HG03045 (cell line): ENCODE measurements at regions not wholly inside any gene's neighbourhood (a gene's known extent, or its start where the extent isn't known, plus 50 kb on each side); places are given as distances from the start of the nearest gene placed in this dataset.

Source experiments
- ATAC-seq: cut with Tn5 transposase; IDR thresholded peaks from one replicate; pipeline ENCODE4 v1.9.1; 2021; ENCODE audit warnings: mild to moderate bottlenecking, moderate library complexity; ENCODE audit not compliant: unreplicated experiment

GRCh38 chr13:40206241-40207000 lies 460.0 kb downstream of the FOXO1 start:
- peak; percentile 31 for ATAC-seq

DNA sequence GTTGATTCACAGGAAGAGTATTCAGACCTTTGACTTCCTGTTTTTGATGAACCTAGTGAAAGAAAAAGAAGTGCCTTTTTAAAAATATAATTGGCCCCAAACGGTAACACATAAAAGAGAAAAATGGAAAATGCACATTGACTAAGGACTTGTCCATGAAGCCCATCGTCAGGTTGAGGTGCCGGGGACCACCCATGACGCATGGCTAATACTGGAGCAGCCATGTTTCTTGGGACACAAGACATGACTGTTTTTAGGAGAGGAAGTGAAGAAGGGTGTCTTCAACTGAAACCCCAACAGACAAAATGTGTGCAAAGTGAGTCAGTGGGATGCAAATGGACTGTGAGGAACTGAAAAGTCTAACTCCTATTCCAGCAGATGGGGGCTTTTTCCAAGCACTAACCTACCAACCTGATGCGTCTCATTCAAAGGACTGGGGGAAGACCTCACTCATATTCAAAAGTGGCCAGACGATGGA lies 459.4 kb downstream of the FOXO1 start:
- ATAC-seq, result peak; percentile 67

DNA sequence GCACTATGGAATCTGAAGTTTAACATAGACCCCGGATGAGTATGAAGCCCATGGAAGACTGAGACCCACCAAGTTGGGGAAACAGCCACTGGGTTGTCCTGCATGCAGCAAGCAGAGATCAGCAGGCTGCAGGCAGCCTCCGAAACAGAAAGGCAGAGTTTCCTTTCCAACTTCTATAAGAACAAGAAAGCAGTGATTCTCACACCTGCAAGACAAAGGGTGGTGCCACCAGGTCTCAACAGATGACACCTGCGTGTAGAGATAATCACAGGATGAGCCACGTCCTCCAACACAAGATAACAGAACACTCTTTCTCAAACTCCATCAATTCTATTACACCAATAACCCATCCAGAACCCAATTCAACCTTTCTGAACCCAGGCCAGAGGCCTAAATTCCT lies 457.9 kb downstream of the FOXO1 start:
- no peak for ATAC-seq

DNA sequence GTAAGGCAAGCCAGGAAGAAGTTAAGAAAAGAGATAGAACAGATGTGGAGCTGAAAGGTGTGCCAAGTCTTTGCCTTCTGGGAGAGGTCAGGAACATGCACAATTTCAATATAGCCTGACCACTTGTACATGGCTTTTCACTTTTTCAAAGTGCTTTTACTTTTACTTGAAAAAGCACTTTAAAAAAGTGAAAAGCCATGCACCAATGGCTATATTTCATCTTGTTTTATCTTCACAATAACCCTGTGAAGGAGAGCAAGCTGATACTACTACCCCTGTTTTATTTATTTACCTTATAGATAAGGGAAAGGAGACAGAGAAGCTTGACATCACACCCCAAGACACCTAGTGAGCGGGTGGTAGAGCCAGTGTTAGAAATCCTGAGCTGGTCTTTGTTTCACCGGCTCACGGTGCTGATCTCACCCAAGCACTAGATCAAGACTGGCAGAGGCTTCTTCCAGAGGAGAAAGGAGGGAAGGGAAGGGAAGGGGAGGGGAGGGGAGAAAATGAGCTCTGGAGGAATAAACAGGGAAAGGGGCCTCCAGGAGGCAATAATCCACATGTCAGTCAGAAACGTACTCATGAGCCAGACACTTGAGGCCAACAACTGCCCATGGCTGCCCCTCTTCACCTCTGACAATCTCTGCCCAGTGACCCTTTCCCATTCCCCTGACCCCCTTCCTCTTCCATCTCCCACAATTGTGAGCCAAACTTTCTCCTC lies 455.4 kb downstream of the FOXO1 start:
- no peak for ATAC-seq

- no peak for ATAC-seq
Measured at GRCh38 chr13:40211586-40211968, 454.9 kb downstream of the FOXO1 start.

DNA sequence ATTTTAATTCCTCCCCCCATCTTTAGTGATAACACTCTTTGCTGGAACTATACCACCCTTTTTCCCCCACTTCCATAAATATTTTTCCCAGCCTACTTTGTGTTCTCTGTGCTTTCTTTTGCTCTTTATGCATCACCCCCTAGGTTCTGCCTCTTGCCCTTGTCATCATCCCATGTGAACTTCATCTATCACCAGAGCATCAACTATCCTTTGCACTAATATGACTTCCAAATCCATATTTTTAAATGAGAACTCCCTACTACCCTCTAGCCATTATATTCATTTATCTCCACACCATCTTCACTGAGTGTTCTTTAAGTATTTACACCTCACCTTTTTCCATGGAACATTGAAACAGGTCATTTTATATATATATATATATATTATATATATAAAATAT lies 452.7 kb downstream of the FOXO1 start:
- no peak for ATAC-seq

GRCh38 chr13:40215311-40215710 lies 451.1 kb downstream of the FOXO1 start:
- ATAC-seq, result no peak

GRCh38 chr13:40215747-40216146 lies 450.7 kb downstream of the FOXO1 start:
- ATAC-seq, result no peak

DNA sequence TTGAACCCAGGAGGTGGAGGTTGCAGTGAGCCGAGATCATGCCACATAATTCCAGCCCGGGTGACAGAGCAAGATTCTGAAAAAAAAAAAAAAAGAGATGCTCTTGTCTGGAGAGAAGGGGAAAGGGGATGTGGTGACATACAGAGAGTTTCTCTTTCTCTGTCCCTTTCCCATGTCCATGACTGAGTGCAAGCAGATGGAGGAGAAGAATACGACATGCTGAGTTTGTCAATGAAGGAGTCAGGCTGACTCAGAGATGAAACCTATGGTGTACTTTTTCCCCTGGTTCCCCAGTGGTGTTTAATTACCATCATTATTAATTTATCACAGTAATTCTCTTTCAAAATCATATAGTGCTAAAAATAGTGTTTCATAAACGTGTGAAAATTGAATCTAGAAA lies 448.8 kb downstream of the FOXO1 start:
- ATAC-seq, result no peak

DNA sequence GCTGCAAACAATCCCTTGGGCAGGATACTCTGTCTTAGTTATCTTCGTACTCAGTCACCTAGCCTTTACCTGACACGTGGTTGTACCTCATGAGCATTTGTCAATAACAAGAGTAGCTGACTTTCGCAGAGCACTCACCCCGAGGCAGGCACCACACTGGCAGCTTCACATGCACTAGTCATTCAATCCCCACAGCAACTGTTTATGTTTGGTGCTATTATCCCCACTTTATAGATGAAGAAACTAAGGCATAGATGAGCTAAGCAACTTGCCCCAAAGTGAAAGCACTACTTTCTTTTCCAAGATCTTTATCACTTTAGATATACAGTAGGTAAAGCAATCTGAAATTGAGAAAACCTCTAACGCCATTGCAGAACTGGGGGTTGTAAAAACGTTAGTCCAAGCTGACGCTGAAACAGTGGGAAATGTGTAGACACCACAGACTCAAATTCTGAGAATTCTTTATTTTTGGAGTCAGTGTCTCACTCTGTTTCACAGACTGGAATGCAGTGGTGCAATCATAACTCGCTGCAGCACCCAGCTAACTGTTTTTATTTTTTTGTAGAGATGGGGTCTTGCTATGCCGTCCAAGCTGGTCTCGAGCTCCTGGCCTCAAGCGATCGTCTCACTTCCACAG lies 446.0 kb downstream of the FOXO1 start:
- ATAC-seq, result no peak

DNA sequence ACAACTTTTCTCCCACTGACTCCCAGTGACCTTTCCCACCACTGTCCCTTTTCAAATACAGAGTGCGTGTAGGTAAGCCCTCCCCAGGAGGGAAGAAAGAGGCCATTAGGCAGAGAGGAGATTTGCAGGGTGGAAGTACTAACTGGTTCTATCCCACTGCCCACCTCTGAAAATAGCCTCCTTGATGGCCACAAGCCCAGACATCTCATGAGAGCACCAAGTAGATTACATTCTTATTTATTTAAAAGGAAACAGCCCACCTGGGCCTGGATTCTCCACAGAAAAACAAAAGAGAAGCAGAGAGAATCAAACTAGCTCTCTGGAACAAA lies 445.3 kb downstream of the FOXO1 start:
- ATAC-seq, result no peak

DNA sequence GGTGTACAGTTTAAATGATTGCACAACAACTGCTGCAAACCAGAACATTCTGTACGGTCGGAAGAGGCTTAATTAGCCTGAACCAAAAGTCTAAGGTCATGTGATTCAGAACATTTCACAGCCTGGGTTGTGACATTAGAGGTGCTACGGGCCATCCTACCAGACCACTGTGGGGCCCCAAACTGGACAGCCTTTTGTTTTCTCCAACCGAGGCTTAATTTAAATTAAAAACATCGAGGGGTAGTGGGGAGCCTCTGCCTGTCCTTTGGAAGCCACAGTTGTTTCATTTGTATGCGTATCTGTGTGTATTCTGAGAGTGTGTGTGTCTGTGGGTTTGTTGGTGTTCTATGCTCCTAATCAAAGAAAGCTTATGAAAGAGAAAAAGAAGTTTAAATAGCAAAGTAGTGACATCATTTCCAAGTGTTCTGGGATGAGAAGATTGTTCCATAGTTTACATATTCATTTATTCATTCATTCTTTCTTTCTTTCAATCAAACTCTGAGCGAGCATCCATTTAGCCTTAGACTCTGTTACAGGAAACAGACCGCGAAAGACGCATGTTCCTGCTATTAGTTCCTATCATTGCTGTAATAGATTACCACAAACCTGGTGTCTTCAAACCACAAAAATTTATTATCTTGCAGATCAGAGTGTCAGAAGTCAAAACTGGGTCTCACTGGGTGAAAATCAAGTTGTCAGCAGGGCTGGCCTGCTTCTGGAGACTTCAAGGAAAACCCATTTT lies 444.8 kb downstream of the FOXO1 start:
- no peak for ATAC-seq

DNA sequence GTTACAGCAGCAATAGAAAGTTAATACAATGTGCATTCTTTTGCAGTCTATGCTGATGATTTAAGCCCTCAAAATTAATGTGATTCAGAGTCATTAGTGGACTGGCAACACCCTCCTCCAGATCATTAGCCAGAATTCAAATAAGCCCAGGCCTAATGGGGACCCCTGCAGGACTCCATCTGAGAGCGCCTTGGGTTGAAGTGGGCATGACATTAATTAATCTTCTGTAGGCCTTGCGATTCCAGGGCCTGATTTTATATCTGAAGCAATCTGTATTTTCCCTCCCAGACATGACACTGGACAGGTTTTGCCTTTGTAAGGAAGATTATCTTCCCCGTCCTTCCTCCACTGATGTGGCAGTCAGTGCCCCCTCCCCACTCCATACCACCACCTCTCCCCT lies 442.9 kb downstream of the FOXO1 start:
- ATAC-seq, result no peak

- no peak for ATAC-seq
Measured at GRCh38 chr13:40228496-40228895, 437.9 kb downstream of the FOXO1 start.

GRCh38 chr13:40228990-40229389 lies 437.5 kb downstream of the FOXO1 start:
- ATAC-seq, result no peak

DNA sequence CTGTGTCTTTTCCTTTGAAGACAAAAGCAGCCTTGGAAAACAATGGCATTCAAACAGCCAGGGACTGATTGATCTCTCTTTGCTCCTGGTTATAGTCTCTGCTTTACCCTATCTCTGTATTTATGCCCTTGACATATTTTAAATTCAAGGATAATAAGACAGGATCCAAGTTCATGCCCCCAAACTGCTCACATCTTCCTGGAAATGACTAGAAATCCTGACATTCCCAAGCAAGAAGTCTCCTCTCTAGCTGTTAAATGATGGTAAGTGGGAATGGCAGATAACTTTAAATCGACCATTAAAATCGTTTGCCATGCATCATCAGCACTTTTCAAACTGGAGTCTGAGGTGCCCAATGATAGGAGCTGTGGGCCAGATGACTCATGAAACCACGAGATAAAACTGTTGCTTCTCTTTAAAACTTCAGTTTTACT lies 435.6 kb downstream of the FOXO1 start:
- no peak for ATAC-seq

GRCh38 chr13:40231311-40231710 lies 435.1 kb downstream of the FOXO1 start:
- no peak for ATAC-seq

DNA sequence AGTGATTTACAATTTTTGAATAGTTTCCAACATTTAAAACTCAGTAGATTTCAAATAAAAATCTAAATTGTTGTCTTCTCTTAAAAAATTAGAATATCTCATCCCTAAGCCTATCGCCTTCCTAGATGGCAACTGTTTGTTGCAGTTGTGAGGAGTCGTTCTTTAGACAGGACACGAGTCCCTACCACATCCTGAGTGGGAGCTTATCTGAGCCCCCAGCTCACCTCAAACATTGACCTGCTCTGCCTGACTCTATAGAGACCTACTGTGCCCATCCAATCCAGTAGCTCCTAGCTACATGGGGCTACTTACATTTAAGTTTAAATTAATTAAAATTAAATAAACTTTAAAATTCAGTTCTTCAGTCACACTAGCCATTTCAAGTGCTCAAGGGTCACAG lies 434.7 kb downstream of the FOXO1 start:
- no peak for ATAC-seq

GRCh38 chr13:40232311-40233040 lies 434.0 kb downstream of the FOXO1 start:
- no peak for ATAC-seq

- ATAC-seq, result no peak
Measured at GRCh38 chr13:40233731-40234195, 432.7 kb downstream of the FOXO1 start.
